ENCODE measurements at regions not wholly inside any gene's neighbourhood (a gene's known extent, or its start where the extent isn't known, plus 50 kb on each side); places are given as distances from the start of the nearest gene placed in this dataset.

GRCh38 chr3:16004812-16005211 lies 169.7 kb upstream of the GALNT15 start:
- DNase-seq: no peak
- Histone ChIP-seq H3K14ac (ENCODE audit: insufficient read depth, low read length) (no peak overlapping the region), H2BK120ac (ENCODE audit: low read depth, low read length, poor library complexity, severe bottlenecking) (no peak overlapping the region), H3K27ac (ENCODE audit: insufficient read length, low read depth, low read length) (no peak overlapping the region), H3K23ac (ENCODE audit: insufficient read length, low read depth, low read length) (no peak overlapping the region), H2BK15ac (ENCODE audit: low read depth, low read length) (no peak overlapping the region), H2BK20ac (ENCODE audit: low read depth, low read length, poor library complexity, severe bottlenecking) (no peak overlapping the region), H3K4ac (ENCODE audit: low read depth, low read length) (no peak overlapping the region), H3K27me3 (ENCODE audit: insufficient read depth, low read length) (no peaks in the 10 kb centered on the region), H3K9ac (ENCODE audit: extremely low read depth, insufficient read length, low read length) (no peak overlapping the region), H2BK5ac (ENCODE audit: insufficient read length, low read length) (no peak overlapping the region), H3K4me1 (ENCODE audit: insufficient read depth, low read length) (no peaks in the 10 kb centered on the region), H3K79me2 (ENCODE audit: insufficient read depth, low read length) (no peaks in the 10 kb centered on the region), H2AFZ (ENCODE audit: low read length) (no peak overlapping the region), H2AK5ac (ENCODE audit: insufficient read length, low read length) (no peak overlapping the region), H3K18ac (ENCODE audit: insufficient read length, low read depth, low read length) (no peak overlapping the region), H4K91ac (ENCODE audit: insufficient read length, low read depth, low read length) (no peak overlapping the region), H2BK12ac (ENCODE audit: insufficient read length, low read depth, low read length) (no peak overlapping the region), H3T11ph (ENCODE audit: low read length) (no peak overlapping the region), H4K20me1 (ENCODE audit: control insufficient read depth, insufficient read depth, insufficient read length) (no peaks in the 10 kb centered on the region), H3K23me2 (ENCODE audit: insufficient read length, low read depth, low read length, poor library complexity, severe bottlenecking) (no peaks in the 10 kb centered on the region), H4K5ac (ENCODE audit: insufficient read length, low read depth, low read length) (no peak overlapping the region), H4K8ac (replicated peaks; ENCODE audit: insufficient read length, low read depth, low read length) (no peak overlapping the region), H3K79me1 (ENCODE audit: insufficient read depth, low read depth, low read length, poor library complexity, severe bottlenecking) (no peaks in the 10 kb centered on the region), H3K56ac (ENCODE audit: insufficient read length, low read depth, low read length) (no peak overlapping the region), H3K9me3 (ENCODE audit: control insufficient read depth, low read depth, low read length) (no peaks in the 10 kb centered on the region), H3K4me2 (ENCODE audit: insufficient read depth, insufficient read length, low read length) (no peak overlapping the region)
- H3K27ac Mint-ChIP-seq: no peak overlapping the region
- H3K27me3 Mint-ChIP-seq (ENCODE audit: low read depth): no peaks in the 10 kb centered on the region; the same call in 1 of the 2 replicates
- TF ChIP-seq, protein P1, sequence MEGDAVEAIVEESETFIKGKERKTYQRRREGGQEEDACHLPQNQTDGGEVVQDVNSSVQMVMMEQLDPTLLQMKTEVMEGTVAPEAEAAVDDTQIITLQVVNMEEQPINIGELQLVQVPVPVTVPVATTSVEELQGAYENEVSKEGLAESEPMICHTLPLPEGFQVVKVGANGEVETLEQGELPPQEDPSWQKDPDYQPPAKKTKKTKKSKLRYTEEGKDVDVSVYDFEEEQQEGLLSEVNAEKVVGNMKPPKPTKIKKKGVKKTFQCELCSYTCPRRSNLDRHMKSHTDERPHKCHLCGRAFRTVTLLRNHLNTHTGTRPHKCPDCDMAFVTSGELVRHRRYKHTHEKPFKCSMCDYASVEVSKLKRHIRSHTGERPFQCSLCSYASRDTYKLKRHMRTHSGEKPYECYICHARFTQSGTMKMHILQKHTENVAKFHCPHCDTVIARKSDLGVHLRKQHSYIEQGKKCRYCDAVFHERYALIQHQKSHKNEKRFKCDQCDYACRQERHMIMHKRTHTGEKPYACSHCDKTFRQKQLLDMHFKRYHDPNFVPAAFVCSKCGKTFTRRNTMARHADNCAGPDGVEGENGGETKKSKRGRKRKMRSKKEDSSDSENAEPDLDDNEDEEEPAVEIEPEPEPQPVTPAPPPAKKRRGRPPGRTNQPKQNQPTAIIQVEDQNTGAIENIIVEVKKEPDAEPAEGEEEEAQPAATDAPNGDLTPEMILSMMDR (conservative IDR thresholded peaks at IDR 0.05): no peak
- H3K9me3 Mint-ChIP-seq: peaks cover 6 to 7% of the 10 kb centered on the region in 2 experiments; a peak in 4 of 5 replicates
- WGBS (ENCODE audit: extremely low coverage, insufficient read length, low lambda C conversion rate): no CpG with 5 or more reads among the region's 3 CpGs
- no peak overlapping the region for H3K4me3 Mint-ChIP-seq
- H3K36me3 Mint-ChIP-seq (ENCODE audit: insufficient read depth in 1 of 3, low read depth in 3 of 3): no peaks in the 10 kb centered on the region
- no peaks in the 10 kb centered on the region for H3K4me1 Mint-ChIP-seq
